BE2C (cell line): ENCODE measurements at regions not wholly inside any gene's neighbourhood (a gene's known extent, or its start where the extent isn't known, plus 50 kb on each side); places are given as distances from the start of the nearest gene placed in this dataset.

ENCODE experiments used
- DNase-seq: peaks from one replicate; pipeline ENCODE4 v3.0.0-alpha.2; 2020
- H3K27me3 ChIP-seq: fragments of 250-450 bp; sonication (Bioruptor Pico); 2 replicates; pipeline ENCODE4 v1.5.1; 2020; ENCODE audit warnings: mild to moderate bottlenecking
- H3K36me3 ChIP-seq: fragments of 250-450 bp; sonication (Bioruptor Pico); 2 replicates; pipeline ENCODE4 v1.5.1; 2020; ENCODE audit warnings: mild to moderate bottlenecking
- H3K4me1 ChIP-seq: fragments of 250-450 bp; sonication (Bioruptor Pico); 2 replicates; pipeline ENCODE4 v1.5.1; 2020
- H3K4me3 ChIP-seq: 2 replicates; pipeline ENCODE4 v1.5.1; 2011; ENCODE audit warnings: low read depth, low read length
- H3K9me3 ChIP-seq: fragments of 250-450 bp; sonication (Bioruptor Pico); 2 replicates; pipeline ENCODE4 v1.5.1; 2020
- CTCF ChIP-seq: IDR thresholded peaks from 2 replicates; pipeline ENCODE4 v1.5.1; 2012; ENCODE audit warnings: mild to moderate bottlenecking, low read depth, low read length

- no peaks in the 10 kb centered on the region for H3K36me3 ChIP-seq
- no peaks in the 10 kb centered on the region for H3K4me1 ChIP-seq
- no peak for DNase-seq
- H3K4me3 ChIP-seq: no peak overlapping the region
- TF ChIP-seq CTCF: no peak
- H3K27me3 ChIP-seq: no peaks in the 10 kb centered on the region
- no peaks in the 10 kb centered on the region for H3K9me3 ChIP-seq
Observed at GRCh38 chrX:16308773-16309172, 141.5 kb downstream of the MAGEB17 start.

- TF ChIP-seq CTCF: no peak
- no peak for DNase-seq
- no peaks in the 10 kb centered on the region for H3K36me3 ChIP-seq
- H3K27me3 ChIP-seq: no peaks in the 10 kb centered on the region
- H3K9me3 ChIP-seq: no peaks in the 10 kb centered on the region
- H3K4me3 ChIP-seq: no peak overlapping the region
- no peaks in the 10 kb centered on the region for H3K4me1 ChIP-seq
Observed at GRCh38 chrX:16310326-16310725, 143.0 kb downstream of the MAGEB17 start.

- Histone ChIP-seq H3K27me3 (no peaks in the 10 kb centered on the region), H3K4me3 (no peak overlapping the region), H3K36me3 (no peaks in the 10 kb centered on the region), H3K4me1 (no peaks in the 10 kb centered on the region), H3K9me3 (no peaks in the 10 kb centered on the region)
- DNase-seq: no peak
- no peak for TF ChIP-seq CTCF
Observed at GRCh38 chrX:16311671-16312070, 144.4 kb downstream of the MAGEB17 start.

GRCh38 chrX:16312761-16313623 lies 145.7 kb downstream of the MAGEB17 start:
- H3K4me1 ChIP-seq: no peaks in the 10 kb centered on the region
- TF ChIP-seq CTCF: no peak
- DNase-seq: no peak
- H3K4me3 ChIP-seq: no peak overlapping the region
- no peaks in the 10 kb centered on the region for H3K27me3 ChIP-seq
- no peaks in the 10 kb centered on the region for H3K9me3 ChIP-seq
- no peaks in the 10 kb centered on the region for H3K36me3 ChIP-seq

GRCh38 chrX:16316331-16316730 lies 149.1 kb downstream of the MAGEB17 start:
- TF ChIP-seq CTCF: no peak
- no peak for DNase-seq
- Histone ChIP-seq H3K27me3 (no peaks in the 10 kb centered on the region), H3K36me3 (no peaks in the 10 kb centered on the region), H3K9me3 (no peaks in the 10 kb centered on the region), H3K4me3 (no peak overlapping the region), H3K4me1 (no peaks in the 10 kb centered on the region)

- no peak for TF ChIP-seq CTCF
- H3K27me3 ChIP-seq: no peaks in the 10 kb centered on the region
- no peaks in the 10 kb centered on the region for H3K9me3 ChIP-seq
- no peaks in the 10 kb centered on the region for H3K36me3 ChIP-seq
- H3K4me3 ChIP-seq: no peak overlapping the region
- no peaks in the 10 kb centered on the region for H3K4me1 ChIP-seq
- no peak for DNase-seq
Observed at GRCh38 chrX:16319929-16320328, 152.6 kb downstream of the MAGEB17 start.
